ENCODE measurements at regions not wholly inside any gene's neighbourhood (a gene's known extent, or its start where the extent isn't known, plus 50 kb on each side); places are given as distances from the start of the nearest gene placed in this dataset.

GRCh38 chr5:158163451-158164295, 304.7 kb upstream of the CLINT1 start:
- TF ChIP-seq POLR2A (IDR thresholded peaks at IDR 0.05; ENCODE audit: low read depth, low read length), result no peak
- no peak for TF ChIP-seq POLR2AphosphoS5 (IDR thresholded peaks at IDR 0.05; ENCODE audit: low read depth, low read length)

All from GM12892 (cell line).